Nephron progenitor cell (in vitro differentiated cells): ENCODE measurements at regions not wholly inside any gene's neighbourhood (a gene's known extent, or its start where the extent isn't known, plus 50 kb on each side); places are given as distances from the start of the nearest gene placed in this dataset.

Experiments used
- DNase-seq: peaks from one replicate; pipeline ENCODE4 v3.0.0; 2021
- H3K27ac Mint-ChIP-seq: 2 replicates; pipeline ENCODE4 v1.8.0; 2021; ENCODE audit warnings: mild to moderate bottlenecking, moderate library complexity, mixed read lengths
- H3K27me3 Mint-ChIP-seq: 2 replicates; pipeline ENCODE4 v1.8.0; 2021; ENCODE audit warnings: mild to moderate bottlenecking, low read depth, mixed read lengths; ENCODE audit not compliant: poor library complexity
- H3K36me3 Mint-ChIP-seq: 2 replicates; pipeline ENCODE4 v1.8.0; 2021; ENCODE audit warnings: low read depth, mixed read lengths
- H3K4me1 Mint-ChIP-seq: 2 replicates; pipeline ENCODE4 v1.8.0; 2021; ENCODE audit warnings: mixed read lengths
- H3K4me3 Mint-ChIP-seq: 2 replicates; pipeline ENCODE4 v1.8.0; 2021; ENCODE audit warnings: mild to moderate bottlenecking, moderate library complexity, mixed read lengths
- H3K9me3 Mint-ChIP-seq: 2 replicates; pipeline ENCODE4 v1.8.0; 2021; ENCODE audit warnings: mild to moderate bottlenecking, moderate library complexity, mixed read lengths
- CTCF ChIP-seq: fragments of 200-600 bp; sonication (generic); IDR thresholded peaks from 2 replicates; pipeline ENCODE4 v1.5.0; 2021; ENCODE audit warnings: antibody characterized with exemption

GRCh38 chr18:39838831-39839230 lies 2116.2 kb upstream of the PIK3C3 start:
- Mint-ChIP-seq H3K36me3 (no peaks in the 10 kb centered on the region), H3K9me3 (no peaks in the 10 kb centered on the region), H3K4me3 (no peak overlapping the region), H3K27ac (no peak overlapping the region), H3K4me1 (peaks cover 54% of the 10 kb centered on the region), H3K27me3 (no peaks in the 10 kb centered on the region)
- no peak for DNase-seq
- TF ChIP-seq CTCF = no peak

- no peak for DNase-seq
- TF ChIP-seq CTCF = no peak
- Mint-ChIP-seq H3K4me3 (no peak overlapping the region), H3K27me3 (no peaks in the 10 kb centered on the region), H3K36me3 (no peaks in the 10 kb centered on the region), H3K27ac (no peak overlapping the region), H3K9me3 (no peaks in the 10 kb centered on the region), H3K4me1 (peaks cover 23% of the 10 kb centered on the region)
Observed at GRCh38 chr18:39835303-39836030, 2119.6 kb upstream of the PIK3C3 start.

GRCh38 chr18:39834636-39835035 lies 2120.4 kb upstream of the PIK3C3 start:
- no peak for TF ChIP-seq CTCF
- no peak for DNase-seq
- no peaks in the 10 kb centered on the region for H3K9me3 Mint-ChIP-seq
- no peak overlapping the region for H3K4me3 Mint-ChIP-seq
- no peak overlapping the region for H3K27ac Mint-ChIP-seq
- H3K36me3 Mint-ChIP-seq = no peaks in the 10 kb centered on the region
- H3K27me3 Mint-ChIP-seq = no peaks in the 10 kb centered on the region
- peaks cover 15% of the 10 kb centered on the region for H3K4me1 Mint-ChIP-seq

- no peak for TF ChIP-seq CTCF
- H3K36me3 Mint-ChIP-seq = no peaks in the 10 kb centered on the region
- no peak overlapping the region for H3K4me3 Mint-ChIP-seq
- no peak for DNase-seq
- H3K4me1 Mint-ChIP-seq = peaks cover 18% of the 10 kb centered on the region
- H3K9me3 Mint-ChIP-seq = no peaks in the 10 kb centered on the region
- H3K27me3 Mint-ChIP-seq = peaks cover under 1% of the 10 kb centered on the region
- H3K27ac Mint-ChIP-seq = no peak overlapping the region
Observed at GRCh38 chr18:39825485-39826150, 2129.4 kb upstream of the PIK3C3 start.

- DNase-seq = no peak
- no peak overlapping the region for H3K27ac Mint-ChIP-seq
- H3K4me3 Mint-ChIP-seq = no peak overlapping the region
- no peaks in the 10 kb centered on the region for H3K36me3 Mint-ChIP-seq
- H3K9me3 Mint-ChIP-seq = peaks cover 27% of the 10 kb centered on the region
- H3K4me1 Mint-ChIP-seq = no peaks in the 10 kb centered on the region
- H3K27me3 Mint-ChIP-seq = no peaks in the 10 kb centered on the region
- no peak for TF ChIP-seq CTCF
Observed at GRCh38 chr18:39806525-39806924, 2148.5 kb upstream of the PIK3C3 start.

GRCh38 chr18:39805218-39805617 lies 2149.8 kb upstream of the PIK3C3 start:
- DNase-seq = no peak

More at GRCh38 chr18:39805218-39805617, 2149.8 kb upstream of the PIK3C3 start:
- no peak for TF ChIP-seq CTCF
- H3K9me3 Mint-ChIP-seq = peaks cover 14% of the 10 kb centered on the region
- no peak overlapping the region for H3K27ac Mint-ChIP-seq
- no peaks in the 10 kb centered on the region for H3K36me3 Mint-ChIP-seq
- no peaks in the 10 kb centered on the region for H3K27me3 Mint-ChIP-seq
- no peak overlapping the region for H3K4me3 Mint-ChIP-seq
- no peaks in the 10 kb centered on the region for H3K4me1 Mint-ChIP-seq
